Astrocyte (in vitro differentiated cells and primary cell): ENCODE measurements at regions not wholly inside any gene's neighbourhood (a gene's known extent, or its start where the extent isn't known, plus 50 kb on each side); places are given as distances from the start of the nearest gene placed in this dataset.

Source experiments
- DNase-seq: peaks from one replicate; pipeline ENCODE4 v3.0.0-alpha.2; 2010; ENCODE audit warnings: low read depth
- FAIRE-seq: peaks from 2 replicates; lab custom pipeline; 2011; peaks lifted over from hg19 to GRCh38; lab: Jason Lieb, UNC
- H2AFZ ChIP-seq: 2 replicates; pipeline ENCODE4 v1.6.0; 2012; ENCODE audit warnings: low read depth, low read length, inconsistent platforms
- H3K27ac ChIP-seq: 2 replicates; pipeline ENCODE4 v1.5.1; 2011; ENCODE audit warnings: low read depth, low read length, inconsistent platforms
- H3K27me3 ChIP-seq: 2 replicates; pipeline ENCODE4 v1.6.0; 2011; ENCODE audit warnings: low read length, inconsistent platforms; ENCODE audit not compliant: insufficient read depth
- H3K36me3 ChIP-seq: 2 replicates; pipeline ENCODE4 v1.5.1; 2011; ENCODE audit warnings: low read length, inconsistent platforms; ENCODE audit not compliant: insufficient read depth
- H3K4me1 ChIP-seq: 2 replicates; pipeline ENCODE4 v1.5.1; 2011; ENCODE audit warnings: low read length, inconsistent platforms; ENCODE audit not compliant: insufficient read depth
- H3K4me2 ChIP-seq: 2 replicates; pipeline ENCODE4 v1.6.0; 2012; ENCODE audit warnings: low read length, inconsistent platforms
- H3K4me3 ChIP-seq: 2 replicates; pipeline ENCODE4 v1.5.1; 2011; ENCODE audit warnings: low read depth, mild to moderate bottlenecking, low read length, inconsistent platforms; ENCODE audit not compliant: insufficient read depth
- H3K79me2 ChIP-seq: 2 replicates; pipeline ENCODE4 v1.6.0; 2012; ENCODE audit warnings: mild to moderate bottlenecking, low read length, inconsistent platforms; ENCODE audit not compliant: insufficient read depth
- H3K9ac ChIP-seq: 2 replicates; pipeline ENCODE4 v1.6.0; 2012; ENCODE audit warnings: mild to moderate bottlenecking, low read length, inconsistent platforms
- H3K9me3 ChIP-seq: 2 replicates; pipeline ENCODE4 v1.5.1; 2012; ENCODE audit warnings: low read depth, mild to moderate bottlenecking, low read length, inconsistent platforms; ENCODE audit not compliant: insufficient read depth
- H4K20me1 ChIP-seq: 2 replicates; pipeline ENCODE4 v1.6.0; 2012; ENCODE audit warnings: low read length, inconsistent platforms; ENCODE audit not compliant: insufficient read depth
- H3K27ac Mint-ChIP-seq: one replicate; pipeline ENCODE4 v1.8.0; 2021; ENCODE audit warnings: mild to moderate bottlenecking, mixed read lengths; ENCODE audit not compliant: unreplicated experiment
- H3K27me3 Mint-ChIP-seq: one replicate; pipeline ENCODE4 v1.8.0; 2021; ENCODE audit warnings: low read depth, mixed read lengths; ENCODE audit not compliant: unreplicated experiment
- H3K36me3 Mint-ChIP-seq: one replicate; pipeline ENCODE4 v1.8.0; 2021; ENCODE audit warnings: low read depth, mixed read lengths; ENCODE audit not compliant: unreplicated experiment
- H3K4me1 Mint-ChIP-seq: one replicate; pipeline ENCODE4 v1.8.0; 2021; ENCODE audit warnings: low read depth, mixed read lengths; ENCODE audit not compliant: unreplicated experiment
- H3K4me3 Mint-ChIP-seq: one replicate; pipeline ENCODE4 v1.8.0; 2021; ENCODE audit warnings: mild to moderate bottlenecking, moderate library complexity, mixed read lengths; ENCODE audit not compliant: unreplicated experiment
- H3K9me3 Mint-ChIP-seq: one replicate; pipeline ENCODE4 v1.8.0; 2021; ENCODE audit warnings: mild to moderate bottlenecking, mixed read lengths; ENCODE audit not compliant: unreplicated experiment
- CTCF ChIP-seq: IDR thresholded peaks from 2 replicates; pipeline ENCODE4 v1.5.1; 2011; ENCODE audit warnings: low read depth, mild to moderate bottlenecking, inconsistent platforms, low read length, moderate library complexity; ENCODE audit not compliant: insufficient read depth
- EZH2 ChIP-seq: IDR thresholded peaks from 2 replicates; pipeline ENCODE4 v1.6.1; 2012; ENCODE audit warnings: mild to moderate bottlenecking, low read length, inconsistent platforms; ENCODE audit not compliant: insufficient read depth

DNA sequence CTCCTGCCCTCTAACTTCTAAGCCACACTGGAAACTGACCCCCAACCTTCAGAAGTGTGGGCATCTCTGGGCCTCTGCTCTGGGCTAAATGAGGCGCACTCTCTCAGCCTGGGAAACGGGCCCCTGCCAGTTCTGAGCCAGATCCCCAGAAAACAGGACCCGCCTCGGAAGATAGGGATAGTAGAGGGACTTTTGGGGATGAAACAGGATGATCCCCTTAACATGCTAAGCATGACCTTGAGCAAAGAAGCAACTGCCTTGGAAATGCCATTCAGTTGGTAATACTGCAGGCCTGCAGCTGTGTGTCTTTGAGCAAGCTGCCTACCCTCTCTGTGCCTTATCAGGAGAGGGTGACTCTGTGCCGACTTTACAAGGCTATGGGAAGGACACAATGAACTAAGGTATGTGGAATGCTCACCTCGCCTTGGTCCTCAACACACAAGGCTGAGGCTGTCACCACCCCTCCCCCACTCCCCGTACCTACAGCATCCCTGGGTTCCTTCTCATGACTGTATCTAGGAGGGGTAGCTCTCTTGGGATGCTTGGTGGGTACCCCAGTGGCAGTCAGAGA, 54.0 kb downstream of the NCOR2 start:
- Histone ChIP-seq H3K4me3 (peak overlapping the region; percentile 27), H3K4me2 (peak overlapping the region; percentile 70), H3K4me1 (peaks cover 91% of the 10 kb centered on the region), H3K27me3 (no peaks in the 10 kb centered on the region), H4K20me1 (peaks cover 78% of the 10 kb centered on the region), H3K79me2 (peaks cover 87% of the 10 kb centered on the region), H3K9me3 (no peaks in the 10 kb centered on the region), H2AFZ (no peak overlapping the region), H3K9ac (peak overlapping the region; percentile 84), H3K27ac (peak overlapping the region; percentile 95), H3K36me3 (peaks cover 5% of the 10 kb centered on the region)
- TF ChIP-seq EZH2 (no peak), CTCF (no peak)
- Mint-ChIP-seq H3K27ac (peak overlapping the region; percentile 93), H3K36me3 (peaks cover 10% of the 10 kb centered on the region), H3K4me1 (peaks cover 60% of the 10 kb centered on the region), H3K27me3 (no peaks in the 10 kb centered on the region), H3K9me3 (no peaks in the 10 kb centered on the region), H3K4me3 (no peak overlapping the region)
- DNase-seq: no peak
- FAIRE-seq: no peak

- H3K4me3 ChIP-seq: peak overlapping the region; percentile 27
- peak; percentile 58 for FAIRE-seq
- peaks cover 93% of the 10 kb centered on the region for H3K79me2 ChIP-seq
Observed at GRCh38 chr12:124512667-124513296, 54.6 kb downstream of the NCOR2 start.

More at GRCh38 chr12:124512667-124513296, 54.6 kb downstream of the NCOR2 start:
- Mint-ChIP-seq H3K4me3 (no peak overlapping the region), H3K27me3 (no peaks in the 10 kb centered on the region), H3K36me3 (peaks cover 10% of the 10 kb centered on the region), H3K27ac (peak overlapping the region; percentile 93), H3K4me1 (peaks cover 60% of the 10 kb centered on the region), H3K9me3 (no peaks in the 10 kb centered on the region)
- peak; percentile 96 for DNase-seq
- H2AFZ ChIP-seq: no peak overlapping the region
- peaks cover 82% of the 10 kb centered on the region for H4K20me1 ChIP-seq
- peak overlapping the region; percentile 95 for H3K27ac ChIP-seq
- TF ChIP-seq CTCF: no peak
- no peak for TF ChIP-seq EZH2
- no peaks in the 10 kb centered on the region for H3K27me3 ChIP-seq
- H3K9ac ChIP-seq: peak overlapping the region; percentile 84
- no peaks in the 10 kb centered on the region for H3K9me3 ChIP-seq
- peaks cover 5% of the 10 kb centered on the region for H3K36me3 ChIP-seq
- H3K4me2 ChIP-seq: peak overlapping the region; percentile 70
- H3K4me1 ChIP-seq: peaks cover 91% of the 10 kb centered on the region
